ENCODE measurements at regions not wholly inside any gene's neighbourhood (a gene's known extent, or its start where the extent isn't known, plus 50 kb on each side); places are given as distances from the start of the nearest gene placed in this dataset.

GRCh38 chr13:80245162-80245733 lies 95.7 kb downstream of the SPRY2 start:
- Mint-ChIP-seq H3K9me3 (peaks cover 0 to 3% (median 0%) of the 10 kb centered on the region in 3 donors), H3K27me3 (no peaks in the 10 kb centered on the region), H3K27ac (no peak overlapping the region), H3K4me3 (no peak overlapping the region), H3K4me1 (no peaks in the 10 kb centered on the region), H3K36me3 (no peaks in the 10 kb centered on the region)

GRCh38 chr13:80244574-80244973 lies 96.4 kb downstream of the SPRY2 start:
- H3K36me3 Mint-ChIP-seq = no peaks in the 10 kb centered on the region
- H3K27me3 Mint-ChIP-seq = no peaks in the 10 kb centered on the region
- no peak overlapping the region for H3K27ac Mint-ChIP-seq
- H3K4me3 Mint-ChIP-seq = no peak overlapping the region
- peaks cover 0 to 3% (median 0%) of the 10 kb centered on the region in 3 donors for H3K9me3 Mint-ChIP-seq
- H3K4me1 Mint-ChIP-seq = no peaks in the 10 kb centered on the region

- Mint-ChIP-seq H3K4me3 (no peak overlapping the region), H3K27me3 (no peaks in the 10 kb centered on the region), H3K9me3 (peaks cover 0 to 3% (median 0%) of the 10 kb centered on the region in 3 donors), H3K4me1 (no peaks in the 10 kb centered on the region), H3K27ac (no peak overlapping the region), H3K36me3 (no peaks in the 10 kb centered on the region)
Measured at GRCh38 chr13:80242728-80243427, 98.0 kb downstream of the SPRY2 start.

- Mint-ChIP-seq H3K27ac (no peak overlapping the region), H3K4me3 (no peak overlapping the region), H3K9me3 (peaks cover 0 to 2% (median 2%) of the 10 kb centered on the region in 3 donors), H3K36me3 (no peaks in the 10 kb centered on the region), H3K4me1 (peaks cover 0 to 3% (median 0%) of the 10 kb centered on the region in 3 donors), H3K27me3 (peaks cover 3% of the 10 kb centered on the region)
Measured at GRCh38 chr13:80239571-80240255, 101.2 kb downstream of the SPRY2 start.

- Mint-ChIP-seq H3K4me1 (peaks cover 0 to 3% (median 0%) of the 10 kb centered on the region in 3 donors), H3K27ac (no peak overlapping the region), H3K36me3 (no peaks in the 10 kb centered on the region), H3K9me3 (peaks cover 0 to 2% (median 2%) of the 10 kb centered on the region in 3 donors), H3K4me3 (no peak overlapping the region), H3K27me3 (peaks cover 3% of the 10 kb centered on the region)
Measured at GRCh38 chr13:80239116-80239515, 101.8 kb downstream of the SPRY2 start.

- no peak overlapping the region for H3K4me3 Mint-ChIP-seq
- no peak overlapping the region for H3K27ac Mint-ChIP-seq
- peaks cover 0 to 2% (median 2%) of the 10 kb centered on the region in 3 donors for H3K9me3 Mint-ChIP-seq
- H3K36me3 Mint-ChIP-seq = no peaks in the 10 kb centered on the region
- H3K4me1 Mint-ChIP-seq = peaks cover 0 to 3% (median 0%) of the 10 kb centered on the region in 3 donors
- peaks cover 3% of the 10 kb centered on the region for H3K27me3 Mint-ChIP-seq
Measured at GRCh38 chr13:80237646-80238045, 103.3 kb downstream of the SPRY2 start.

GRCh38 chr13:80235967-80236302 lies 105.0 kb downstream of the SPRY2 start:
- Mint-ChIP-seq H3K4me3 (no peak overlapping the region), H3K36me3 (no peaks in the 10 kb centered on the region), H3K27ac (no peak overlapping the region), H3K27me3 (peaks cover 3% of the 10 kb centered on the region), H3K9me3 (peaks cover 0 to 2% (median 2%) of the 10 kb centered on the region in 3 donors), H3K4me1 (peaks cover 0 to 3% (median 0%) of the 10 kb centered on the region in 3 donors)

GRCh38 chr13:80235166-80235966 lies 105.6 kb downstream of the SPRY2 start:
- Mint-ChIP-seq H3K36me3 (no peaks in the 10 kb centered on the region), H3K9me3 (peaks cover 0 to 2% (median 2%) of the 10 kb centered on the region in 3 donors), H3K27ac (no peak overlapping the region), H3K4me3 (no peak overlapping the region), H3K4me1 (peaks cover 0 to 3% (median 0%) of the 10 kb centered on the region in 3 donors), H3K27me3 (peaks cover 3% of the 10 kb centered on the region)

GRCh38 chr13:80227645-80228044 lies 113.3 kb downstream of the SPRY2 start:
- no peak overlapping the region for H3K4me3 Mint-ChIP-seq
- no peak overlapping the region for H3K27ac Mint-ChIP-seq
- no peaks in the 10 kb centered on the region for H3K36me3 Mint-ChIP-seq
- peaks cover 0 to 3% (median 0%) of the 10 kb centered on the region in 3 donors for H3K9me3 Mint-ChIP-seq
- no peaks in the 10 kb centered on the region for H3K27me3 Mint-ChIP-seq
- no peaks in the 10 kb centered on the region for H3K4me1 Mint-ChIP-seq

- no peaks in the 10 kb centered on the region for H3K36me3 Mint-ChIP-seq
- no peak overlapping the region for H3K27ac Mint-ChIP-seq
- H3K9me3 Mint-ChIP-seq = peaks cover 0 to 3% (median 0%) of the 10 kb centered on the region in 3 donors
- no peak overlapping the region for H3K4me3 Mint-ChIP-seq
- H3K27me3 Mint-ChIP-seq = no peaks in the 10 kb centered on the region
- no peaks in the 10 kb centered on the region for H3K4me1 Mint-ChIP-seq
Measured at GRCh38 chr13:80226645-80227044, 114.3 kb downstream of the SPRY2 start.

GRCh38 chr13:80224468-80224867 lies 116.5 kb downstream of the SPRY2 start:
- H3K4me1 Mint-ChIP-seq = no peaks in the 10 kb centered on the region
- no peaks in the 10 kb centered on the region for H3K36me3 Mint-ChIP-seq
- no peak overlapping the region for H3K4me3 Mint-ChIP-seq
- H3K9me3 Mint-ChIP-seq = peaks cover 0 to 3% (median 0%) of the 10 kb centered on the region in 3 donors
- no peaks in the 10 kb centered on the region for H3K27me3 Mint-ChIP-seq
- H3K27ac Mint-ChIP-seq = no peak overlapping the region

GRCh38 chr13:80217614-80218456 lies 123.1 kb downstream of the SPRY2 start:
- Mint-ChIP-seq H3K27me3 (no peaks in the 10 kb centered on the region), H3K4me1 (no peaks in the 10 kb centered on the region), H3K36me3 (no peaks in the 10 kb centered on the region), H3K9me3 (no peaks in the 10 kb centered on the region), H3K27ac (no peak overlapping the region), H3K4me3 (no peak overlapping the region)

- Mint-ChIP-seq H3K36me3 (no peaks in the 10 kb centered on the region), H3K27ac (no peak overlapping the region), H3K4me1 (no peaks in the 10 kb centered on the region), H3K27me3 (no peaks in the 10 kb centered on the region), H3K9me3 (no peaks in the 10 kb centered on the region), H3K4me3 (no peak overlapping the region)
Measured at GRCh38 chr13:80215368-80215767, 125.6 kb downstream of the SPRY2 start.

GRCh38 chr13:80214521-80214991 lies 126.4 kb downstream of the SPRY2 start:
- Mint-ChIP-seq H3K9me3 (no peaks in the 10 kb centered on the region), H3K27ac (no peak overlapping the region), H3K4me1 (no peaks in the 10 kb centered on the region), H3K4me3 (no peak overlapping the region), H3K27me3 (no peaks in the 10 kb centered on the region), H3K36me3 (no peaks in the 10 kb centered on the region)

Data from IgD-negative memory B cell (primary cell).